Hematopoietic multipotent progenitor cell treated with erythropoietin and hydrocortisone succinate and interleukin-3 and kit ligand, for 15 days (in vitro differentiated cells): ENCODE measurements at regions not wholly inside any gene's neighbourhood (a gene's known extent, or its start where the extent isn't known, plus 50 kb on each side); places are given as distances from the start of the nearest gene placed in this dataset.

Experiments used
- DNase-seq: peaks from one replicate; pipeline ENCODE4 v3.0.0-alpha.2; 2015; ENCODE audit warnings: low spot score

GRCh38 chr13:85742355-85742754 lies 56.9 kb downstream of the SLITRK6 start:
- no peak for DNase-seq

GRCh38 chr13:85741017-85741416 lies 58.2 kb downstream of the SLITRK6 start:
- DNase-seq, result no peak

GRCh38 chr13:85738696-85739320 lies 60.4 kb downstream of the SLITRK6 start:
- no peak for DNase-seq

- no peak for DNase-seq
These were observed 61.3 kb downstream of the SLITRK6 start for GRCh38 chr13:85737952-85738351.

GRCh38 chr13:85729296-85729695 lies 69.9 kb downstream of the SLITRK6 start:
- no peak for DNase-seq

GRCh38 chr13:85728811-85729210 lies 70.4 kb downstream of the SLITRK6 start:
- DNase-seq, result no peak

- DNase-seq, result no peak
These were observed 73.8 kb downstream of the SLITRK6 start for GRCh38 chr13:85725433-85725832.

- DNase-seq, result no peak
These were observed 74.4 kb downstream of the SLITRK6 start for GRCh38 chr13:85724546-85725432.

GRCh38 chr13:85719749-85720148 lies 79.5 kb downstream of the SLITRK6 start:
- no peak for DNase-seq

GRCh38 chr13:85717921-85718320 lies 81.3 kb downstream of the SLITRK6 start:
- DNase-seq, result no peak

- no peak for DNase-seq
These were observed 88.7 kb downstream of the SLITRK6 start for GRCh38 chr13:85710545-85710944.

GRCh38 chr13:85709721-85710120 lies 89.5 kb downstream of the SLITRK6 start:
- no peak for DNase-seq

- DNase-seq, result no peak
These were observed 90.1 kb downstream of the SLITRK6 start for GRCh38 chr13:85709072-85709471.

GRCh38 chr13:85700906-85701305 lies 98.3 kb downstream of the SLITRK6 start:
- DNase-seq, result no peak

- DNase-seq, result no peak
These were observed 101.0 kb downstream of the SLITRK6 start for GRCh38 chr13:85698256-85698655.

- no peak for DNase-seq
These were observed 104.2 kb downstream of the SLITRK6 start for GRCh38 chr13:85694992-85695391.

GRCh38 chr13:85693889-85694511 lies 105.2 kb downstream of the SLITRK6 start:
- DNase-seq, result no peak

- no peak for DNase-seq
These were observed 108.9 kb downstream of the SLITRK6 start for GRCh38 chr13:85690368-85690767.

- DNase-seq, result no peak
These were observed 113.8 kb downstream of the SLITRK6 start for GRCh38 chr13:85685436-85685835.

- DNase-seq, result no peak
These were observed 123.9 kb downstream of the SLITRK6 start for GRCh38 chr13:85675151-85675907.

- no peak for DNase-seq
These were observed 127.9 kb downstream of the SLITRK6 start for GRCh38 chr13:85671336-85671735.

- no peak for DNase-seq
These were observed 132.9 kb downstream of the SLITRK6 start for GRCh38 chr13:85666356-85666755.
